Stimulated activated naive CD8-positive, alpha-beta T cell treated with anti-CD3 and anti-CD28 coated beads, Interleukin-15, amount 100 ng/mL, for 72 hours (primary cell): ENCODE measurements at regions not wholly inside any gene's neighbourhood (a gene's known extent, or its start where the extent isn't known, plus 50 kb on each side); places are given as distances from the start of the nearest gene placed in this dataset.
A peak's percentile ranks its signal among the peaks of the same experiment; 100 is the strongest.

ENCODE experiments used
- ATAC-seq: fragments of 150-1000 bp; cut with Tn5 transposase; 2 replicates; pipeline ENCODE4 v1.10.0; 2021; ENCODE audit warnings: mild to moderate bottlenecking, moderate library complexity
- DNase-seq, 2 donors: peaks; one replicate each; pipeline ENCODE4 v3.0.0; 2021 to 2022
- H3K27ac Mint-ChIP-seq, 2 donors: one replicate each; pipeline ENCODE4 v1.8.0; 2022; ENCODE audit warnings: mild to moderate bottlenecking in 2 of 2, mixed read lengths in 2 of 2, moderate library complexity in 2 of 2
- H3K27me3 Mint-ChIP-seq: one replicate; pipeline ENCODE4 v1.8.0; 2022; ENCODE audit warnings: mixed read lengths
- H3K4me1 Mint-ChIP-seq: one replicate; pipeline ENCODE4 v1.8.0; 2022; ENCODE audit warnings: mild to moderate bottlenecking, mixed read lengths
- H3K4me3 Mint-ChIP-seq, 2 donors: one replicate each; pipeline ENCODE4 v1.8.0; 2022; ENCODE audit warnings: mild to moderate bottlenecking in 2 of 2, mixed read lengths in 2 of 2, moderate library complexity in 1 of 2
- H3K9me3 Mint-ChIP-seq, 2 donors: one replicate each; pipeline ENCODE4 v1.8.0; 2022; ENCODE audit warnings: mixed read lengths in 2 of 2

- ATAC-seq (no peak), DNase-seq (no peak)
- Mint-ChIP-seq H3K27ac (no peak overlapping the region), H3K4me3 (no peak overlapping the region), H3K9me3 (no peaks in the 10 kb centered on the region), H3K27me3 (peaks cover 32% of the 10 kb centered on the region), H3K4me1 (no peaks in the 10 kb centered on the region)
These were observed 442.4 kb upstream of the SGCG start for GRCh38 chr13:22738357-22738756.

DNA sequence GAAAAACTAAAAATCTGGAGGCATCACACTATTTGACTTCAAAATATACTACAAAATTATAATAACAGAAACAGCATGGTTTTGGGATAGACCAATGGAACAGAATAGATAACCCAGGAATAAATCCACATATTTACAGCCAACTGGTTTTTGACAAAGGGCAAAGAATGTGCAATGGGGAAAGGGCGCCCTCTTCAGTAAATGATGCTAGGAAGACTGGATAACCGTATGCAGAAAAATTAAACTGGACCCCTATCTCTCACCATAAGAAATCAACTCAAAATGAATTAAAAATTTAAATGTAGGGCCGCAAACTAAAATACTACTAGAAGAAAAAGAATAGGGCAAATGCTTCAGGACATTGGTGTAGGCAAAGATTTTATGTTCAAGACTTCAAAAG, 440.5 kb upstream of the SGCG start:
- H3K27ac Mint-ChIP-seq, result no peak overlapping the region
- peaks cover 25% of the 10 kb centered on the region for H3K27me3 Mint-ChIP-seq
- H3K4me3 Mint-ChIP-seq, result no peak overlapping the region
- H3K4me1 Mint-ChIP-seq, result no peaks in the 10 kb centered on the region
- ATAC-seq (no peak), DNase-seq (no peak)
- H3K9me3 Mint-ChIP-seq, result no peaks in the 10 kb centered on the region

DNA sequence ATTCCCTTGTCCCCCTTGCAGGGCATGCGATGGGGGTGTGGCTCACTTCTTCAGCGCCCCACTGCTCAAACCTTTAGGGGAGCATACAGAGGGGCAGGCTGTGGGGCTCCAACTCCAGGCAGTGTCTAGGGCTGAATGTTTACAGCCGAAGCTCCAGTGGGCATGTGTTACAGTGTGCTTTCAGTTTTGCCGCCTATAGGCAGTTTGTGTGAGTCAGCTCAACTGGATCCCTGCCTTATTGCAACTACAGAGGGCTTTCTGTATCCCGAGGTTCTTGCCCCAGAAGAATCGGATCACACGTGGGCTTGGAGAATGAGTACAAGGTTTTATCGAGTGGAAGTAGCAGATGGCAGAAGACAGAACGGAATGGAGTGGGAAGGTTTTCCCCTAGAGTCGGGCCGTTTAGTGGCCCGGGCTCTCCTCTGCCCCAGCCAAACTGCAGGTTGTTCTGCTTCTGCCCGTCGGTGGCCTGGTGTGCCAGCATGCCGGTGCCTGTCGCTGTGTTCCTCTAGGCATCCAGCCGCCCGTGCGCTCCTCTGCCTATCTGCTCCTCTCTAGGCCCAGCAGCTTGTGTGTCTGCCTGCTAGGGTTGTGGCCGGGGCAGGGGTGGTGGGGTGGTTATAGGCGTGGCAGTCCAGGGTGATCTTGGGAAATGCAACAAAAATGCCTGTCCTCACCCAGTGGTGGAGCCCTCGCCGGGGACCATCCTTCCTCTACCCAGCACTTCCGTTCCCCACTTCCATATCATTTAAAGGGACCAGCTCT, 435.9 kb upstream of the SGCG start:
- no peak for ATAC-seq
- no peaks in the 10 kb centered on the region for H3K4me1 Mint-ChIP-seq

GRCh38 chr13:22748866-22749577, 431.8 kb upstream of the SGCG start:
- DNase-seq, result no peak
- no peak overlapping the region for H3K4me3 Mint-ChIP-seq
- H3K4me1 Mint-ChIP-seq, result no peaks in the 10 kb centered on the region
- H3K9me3 Mint-ChIP-seq, result peaks cover 4 to 6% of the 10 kb centered on the region in 2 donors
- no peaks in the 10 kb centered on the region for H3K27me3 Mint-ChIP-seq
- ATAC-seq, result no peak
- H3K27ac Mint-ChIP-seq, result no peak overlapping the region

More for the DNA sequence above, 435.9 kb upstream of the SGCG start:
- H3K27me3 Mint-ChIP-seq, result no peaks in the 10 kb centered on the region
- no peak overlapping the region for H3K27ac Mint-ChIP-seq
- no peak for DNase-seq
- no peaks in the 10 kb centered on the region for H3K9me3 Mint-ChIP-seq
- H3K4me3 Mint-ChIP-seq, result no peak overlapping the region

GRCh38 chr13:22749626-22750025, 431.2 kb upstream of the SGCG start:
- no peak overlapping the region for H3K27ac Mint-ChIP-seq
- H3K9me3 Mint-ChIP-seq, result peaks cover 4 to 6% of the 10 kb centered on the region in 2 donors
- H3K27me3 Mint-ChIP-seq, result no peaks in the 10 kb centered on the region
- no peak overlapping the region for H3K4me3 Mint-ChIP-seq
- DNase-seq (no peak), ATAC-seq (no peak)
- no peaks in the 10 kb centered on the region for H3K4me1 Mint-ChIP-seq

DNA sequence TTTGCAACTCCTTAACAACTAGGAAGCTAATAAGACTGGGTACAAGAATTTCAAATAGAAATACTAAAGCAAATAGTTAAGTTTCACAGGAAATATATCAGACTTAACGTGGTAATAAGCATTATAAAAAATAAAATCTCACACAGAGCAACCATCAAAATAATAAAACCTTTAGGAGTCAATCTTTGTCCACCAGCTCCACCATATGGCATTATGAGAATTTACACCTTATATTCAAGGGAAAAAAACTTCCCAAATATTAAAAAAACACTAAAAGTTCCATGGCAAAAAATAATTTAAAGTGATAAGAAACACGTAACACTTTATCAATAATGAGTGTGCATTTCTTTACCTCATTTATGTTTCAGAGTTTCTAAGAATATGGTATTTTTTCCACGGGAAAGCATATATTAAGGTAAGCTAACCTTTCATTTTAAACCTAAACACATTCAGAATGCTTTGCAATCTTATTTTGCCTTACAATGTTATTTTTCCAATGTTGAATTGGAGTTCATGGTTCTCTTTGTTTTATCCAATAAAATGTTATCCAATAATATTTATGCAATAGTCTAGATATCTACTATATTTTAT, 423.2 kb upstream of the SGCG start:
- H3K4me3 Mint-ChIP-seq, result no peak overlapping the region
- peaks cover 4 to 6% of the 10 kb centered on the region in 2 donors for H3K9me3 Mint-ChIP-seq
- ATAC-seq (no peak), DNase-seq (no peak)
- H3K27ac Mint-ChIP-seq, result no peak overlapping the region
- no peaks in the 10 kb centered on the region for H3K4me1 Mint-ChIP-seq
- H3K27me3 Mint-ChIP-seq, result no peaks in the 10 kb centered on the region

GRCh38 chr13:22758245-22758644, 422.5 kb upstream of the SGCG start:
- Mint-ChIP-seq H3K4me1 (no peaks in the 10 kb centered on the region), H3K9me3 (peaks cover 4 to 6% of the 10 kb centered on the region in 2 donors), H3K27ac (no peak overlapping the region), H3K27me3 (no peaks in the 10 kb centered on the region), H3K4me3 (no peak overlapping the region)
- no peak for ATAC-seq
- DNase-seq, result no peak

GRCh38 chr13:22761709-22762108, 419.1 kb upstream of the SGCG start:
- H3K9me3 Mint-ChIP-seq, result no peaks in the 10 kb centered on the region
- no peak overlapping the region for H3K4me3 Mint-ChIP-seq
- H3K27ac Mint-ChIP-seq, result peak overlapping the region in 1 of 2 donors; percentile 77
- no peaks in the 10 kb centered on the region for H3K27me3 Mint-ChIP-seq
- no peak for ATAC-seq
- no peak for DNase-seq
- no peaks in the 10 kb centered on the region for H3K4me1 Mint-ChIP-seq

GRCh38 chr13:22765547-22765946, 415.2 kb upstream of the SGCG start:
- DNase-seq (no peak), ATAC-seq (no peak)
- Mint-ChIP-seq H3K4me3 (no peak overlapping the region), H3K4me1 (no peaks in the 10 kb centered on the region), H3K9me3 (no peaks in the 10 kb centered on the region), H3K27ac (no peak overlapping the region), H3K27me3 (no peaks in the 10 kb centered on the region)

GRCh38 chr13:22770891-22771290, 409.9 kb upstream of the SGCG start:
- ATAC-seq (no peak), DNase-seq (no peak)
- H3K9me3 Mint-ChIP-seq, result peaks cover 0 to 6% of the 10 kb centered on the region in 2 donors
- H3K27me3 Mint-ChIP-seq, result peaks cover 24% of the 10 kb centered on the region
- no peaks in the 10 kb centered on the region for H3K4me1 Mint-ChIP-seq
- H3K27ac Mint-ChIP-seq, result no peak overlapping the region
- H3K4me3 Mint-ChIP-seq, result no peak overlapping the region

DNA sequence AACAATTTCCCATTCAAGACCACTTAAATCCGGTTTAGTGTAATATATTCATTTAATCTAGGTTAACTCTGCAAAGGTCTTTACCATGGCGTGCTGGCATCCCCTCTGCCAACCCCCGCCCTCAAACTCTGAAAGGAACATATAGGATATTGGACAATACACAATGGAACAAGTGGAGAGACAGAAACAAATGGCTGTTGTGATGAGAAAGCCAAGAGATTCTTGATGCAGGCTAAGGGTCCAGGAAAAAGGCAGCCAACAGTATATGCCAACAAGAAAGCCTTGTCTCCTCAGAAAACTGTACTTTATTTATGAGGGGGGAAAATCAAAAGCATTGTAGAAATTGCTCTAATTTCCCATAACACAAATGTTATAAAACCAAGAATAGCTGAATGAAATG, 407.3 kb upstream of the SGCG start:
- Mint-ChIP-seq H3K27me3 (peaks cover 27% of the 10 kb centered on the region), H3K4me3 (no peak overlapping the region), H3K9me3 (peaks cover 0 to 7% of the 10 kb centered on the region in 2 donors), H3K4me1 (no peaks in the 10 kb centered on the region), H3K27ac (no peak overlapping the region)
- ATAC-seq (no peak), DNase-seq (no peak)

- H3K27ac Mint-ChIP-seq, result no peak overlapping the region
- peaks cover 19% of the 10 kb centered on the region for H3K27me3 Mint-ChIP-seq
- no peak overlapping the region for H3K4me3 Mint-ChIP-seq
- H3K9me3 Mint-ChIP-seq, result peaks cover 0 to 7% of the 10 kb centered on the region in 2 donors
- ATAC-seq (no peak), DNase-seq (no peak)
- no peaks in the 10 kb centered on the region for H3K4me1 Mint-ChIP-seq
These were observed 404.2 kb upstream of the SGCG start for GRCh38 chr13:22776394-22777186.

DNA sequence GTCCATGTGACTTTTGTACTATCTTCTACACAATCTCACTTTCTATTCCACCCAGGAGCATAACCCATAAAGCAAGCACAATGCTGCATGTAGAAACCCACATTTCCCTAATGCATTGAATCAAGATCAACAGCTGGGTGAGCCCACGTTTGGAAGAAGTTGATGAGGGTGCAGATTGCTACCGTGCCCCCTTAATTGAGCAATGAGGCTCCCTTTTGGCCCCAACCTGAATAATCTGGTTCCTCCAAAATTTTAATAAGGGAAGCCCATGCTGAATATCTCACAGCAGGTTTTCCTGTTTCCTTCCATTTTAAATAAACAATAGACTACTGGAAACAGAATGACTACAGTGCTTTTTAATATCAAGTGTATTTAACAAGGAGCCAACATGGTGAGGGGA, 403.6 kb upstream of the SGCG start:
- ATAC-seq (no peak), DNase-seq (no peak)
- H3K9me3 Mint-ChIP-seq, result peaks cover 0 to 7% of the 10 kb centered on the region in 2 donors
- peaks cover 19% of the 10 kb centered on the region for H3K27me3 Mint-ChIP-seq
- H3K27ac Mint-ChIP-seq, result no peak overlapping the region
- no peaks in the 10 kb centered on the region for H3K4me1 Mint-ChIP-seq
- no peak overlapping the region for H3K4me3 Mint-ChIP-seq

- Mint-ChIP-seq H3K27ac (no peak overlapping the region), H3K4me1 (no peaks in the 10 kb centered on the region)
These were observed 391.7 kb upstream of the SGCG start for GRCh38 chr13:22789027-22789593.

GRCh38 chr13:22789916-22790315, 390.9 kb upstream of the SGCG start:
- DNase-seq, result no peak
- Mint-ChIP-seq H3K4me1 (no peaks in the 10 kb centered on the region), H3K27ac (no peak overlapping the region), H3K27me3 (peaks cover 20% of the 10 kb centered on the region), H3K4me3 (no peak overlapping the region), H3K9me3 (no peaks in the 10 kb centered on the region)
- ATAC-seq, result no peak

More at GRCh38 chr13:22789027-22789593, 391.7 kb upstream of the SGCG start:
- Mint-ChIP-seq H3K9me3 (no peaks in the 10 kb centered on the region), H3K27me3 (peaks cover 20% of the 10 kb centered on the region), H3K4me3 (no peak overlapping the region)
- DNase-seq (no peak), ATAC-seq (no peak)
